HL-60 (cell line): ENCODE measurements at regions not wholly inside any gene's neighbourhood (a gene's known extent, or its start where the extent isn't known, plus 50 kb on each side); places are given as distances from the start of the nearest gene placed in this dataset.
"Not testable (repeated sequence)": the region's sequence is repeated elsewhere in the genome, so short reads cannot be mapped to it uniquely, and the experiment has no call there.

Source experiments
- DNase-seq, 2 experiments: peaks; one replicate each; pipeline ENCODE4 v3.0.0-alpha.2; 2010 to 2020; ENCODE audit warnings: low read depth in 1 of 2, low spot score in 1 of 2
- H3K27ac ChIP-seq: fragments of 250-450 bp; sonication (Bioruptor Pico); replicated peaks from 2 replicates; pipeline ENCODE4 v1.5.1; 2020; ENCODE audit warnings: mild to moderate bottlenecking, moderate library complexity
- H3K27me3 ChIP-seq: fragments of 250-450 bp; sonication (Bioruptor Pico); 2 replicates; pipeline ENCODE4 v1.5.1; 2021; ENCODE audit warnings: mild to moderate bottlenecking, moderate library complexity; ENCODE audit not compliant: insufficient read depth, poor library complexity, severe bottlenecking
- H3K4me3 ChIP-seq: replicated peaks from 2 replicates; pipeline ENCODE4 v1.5.1; 2011; ENCODE audit warnings: mild to moderate bottlenecking, control low read depth, low read length; ENCODE audit not compliant: insufficient read depth
- CTCF ChIP-seq: IDR thresholded peaks from one replicate; pipeline ENCODE4 v1.5.1; 2011; ENCODE audit warnings: low read length, control low read depth, inconsistent platforms; ENCODE audit not compliant: insufficient read depth
- GABPA ChIP-seq: IDR thresholded peaks from 2 replicates; pipeline ENCODE4 v1.6.1; 2012; ENCODE audit warnings: low read depth
- POLR2AphosphoS5 ChIP-seq: IDR thresholded peaks from 2 replicates; pipeline ENCODE4 v1.6.1; 2012; ENCODE audit warnings: low read depth
- REST ChIP-seq: IDR thresholded peaks from 2 replicates; pipeline ENCODE4 v1.6.1; 2012; ENCODE audit warnings: low read depth; ENCODE audit not compliant: insufficient replicate concordance
- SPI1 ChIP-seq: IDR thresholded peaks from 2 replicates; pipeline ENCODE4 v1.6.1; 2012; ENCODE audit warnings: low read depth, mild to moderate bottlenecking, borderline replicate concordance

- no peak for DNase-seq
- Histone ChIP-seq H3K27ac (no peak overlapping the region), H3K27me3 (peaks cover 6% of the 10 kb centered on the region), H3K4me3 (no peak overlapping the region)
- no peak for TF ChIP-seq SPI1
- TF ChIP-seq CTCF = no peak
- no peak for TF ChIP-seq REST
- TF ChIP-seq GABPA = no peak
- TF ChIP-seq POLR2AphosphoS5 = no peak
Observed at GRCh38 chr2:113334147-113334546, 55.4 kb upstream of the PAX8 start.

- H3K27ac ChIP-seq, H3K4me3 ChIP-seq, DNase-seq, H3K27me3 ChIP-seq: not testable (repeated sequence)
Observed at GRCh38 chr2:113333735-113334134, 55.0 kb upstream of the PAX8 start.

- H3K27me3 ChIP-seq, H3K4me3 ChIP-seq, DNase-seq, H3K27ac ChIP-seq: not testable (repeated sequence)
Observed at GRCh38 chr2:113330060-113330767, 51.5 kb upstream of the PAX8 start.

- not testable (repeated sequence) for DNase-seq, H3K27ac ChIP-seq, H3K27me3 ChIP-seq, H3K4me3 ChIP-seq
Observed at GRCh38 chr2:113328973-113329372, 50.3 kb upstream of the PAX8 start.

GRCh38 chr2:113328572-113328971, 49.9 kb upstream of the PAX8 start:
- not testable (repeated sequence) for DNase-seq, H3K27ac ChIP-seq, H3K27me3 ChIP-seq, H3K4me3 ChIP-seq
